ENCODE measurements at regions not wholly inside any gene's neighbourhood (a gene's known extent, or its start where the extent isn't known, plus 50 kb on each side); places are given as distances from the start of the nearest gene placed in this dataset.

- no peak overlapping the region for H4K8ac ChIP-seq (ENCODE audit: extremely low read depth, insufficient read depth, low read length)
- no peak overlapping the region for H3K4me3 ChIP-seq (ENCODE audit: extremely low read depth in 1 of 4, insufficient read depth in 2 of 4, low read depth in 3 of 4, low read length in 4 of 4)
- peaks cover 0 to 3% (median 0%) of the 10 kb centered on the region in 4 experiments; a peak in 2 of 7 replicates for H3K4me1 ChIP-seq (replicated peaks in 1 of 4; ENCODE audit: control insufficient read depth in 3 of 4, insufficient read depth in 4 of 4, low read length in 3 of 4)
- no peak overlapping the region for H3K27ac ChIP-seq (ENCODE audit: low read depth, low read length)
- no peak overlapping the region for H3K18ac ChIP-seq (ENCODE audit: extremely low read depth, low read length)
- H3K4me2 ChIP-seq (ENCODE audit: insufficient read depth in 1 of 2, low read depth in 2 of 2, low read length in 2 of 2) = no peak overlapping the region
- FAIRE-seq = no peak
- H3K23ac ChIP-seq (ENCODE audit: insufficient read length) = no peak overlapping the region
- H3K4ac ChIP-seq (replicated peaks; ENCODE audit: insufficient read length, low read depth, low read length) = no peak overlapping the region
- no peak overlapping the region for H2AK5ac ChIP-seq (ENCODE audit: low read depth, low read length)
- no peak overlapping the region for H3K56ac ChIP-seq (replicated peaks; ENCODE audit: insufficient read length, low read depth, low read length)
- no peaks in the 10 kb centered on the region for H4K20me1 ChIP-seq (replicated peaks in 1 of 2; ENCODE audit: control insufficient read depth in 1 of 2, insufficient read depth in 2 of 2, low read length in 2 of 2)
- DNase-seq (ENCODE audit: low read depth in 1 of 2, low spot score in 2 of 2) = no peak
- no peaks in the 10 kb centered on the region for H3K27me3 ChIP-seq (replicated peaks in 1 of 4; ENCODE audit: control insufficient read depth in 3 of 4, extremely low read depth in 1 of 4, insufficient read depth in 3 of 4, low read length in 3 of 4)
- no peak for TF ChIP-seq RAD21 (IDR thresholded peaks at IDR 0.05 in 1 of 2, conservative IDR thresholded peaks at IDR 0.05 in 1 of 2; ENCODE audit: low read depth in 2 of 2, low read length in 2 of 2)
- TF ChIP-seq TAF7 (optimal IDR thresholded peaks at IDR 0.05; ENCODE audit: borderline replicate concordance, low read depth, low read length) = no peak
- no peak for TF ChIP-seq SP1 (IDR thresholded peaks at IDR 0.05; ENCODE audit: low read depth, low read length)
- TF ChIP-seq SUZ12 (IDR thresholded peaks at IDR 0.05; ENCODE audit: low read length) = no peak
- TF ChIP-seq BACH1 (IDR thresholded peaks at IDR 0.05; ENCODE audit: low read length) = no peak
- no peak for TF ChIP-seq SP2 (IDR thresholded peaks at IDR 0.05; ENCODE audit: low read length)
- CTCF ChIA-PET (ENCODE audit: partially characterized antibody) = interaction anchor here (1.1 to 1.5 kb wide), 2 partner anchors 9 to 18 kb away, joined by 4 to 5 read pairs; no protein-coding TSS in a partner anchor
- H4K5ac ChIP-seq (ENCODE audit: insufficient read length, low read depth, low read length) = no peak overlapping the region
- 75% methylated on average over 3 of the region's 3 CpGs; no CpG with 5 or more reads in 1 of the 2 experiments for WGBS, 2 experiments (ENCODE audit: extremely low coverage in 1 of 2, insufficient coverage in 1 of 2, insufficient read length in 1 of 2, insufficient replicate concordance in 2 of 2, low coverage in 1 of 2, low lambda C conversion rate in 2 of 2, missing lambda C conversion rate in 1 of 2)
- no peak overlapping the region for H2BK20ac ChIP-seq (ENCODE audit: low read length)
- no peak overlapping the region for H2BK5ac ChIP-seq (ENCODE audit: low read depth, low read length)
- H3K79me1 ChIP-seq (ENCODE audit: low read depth, low read length) = no peaks in the 10 kb centered on the region
- H3K14ac ChIP-seq (ENCODE audit: insufficient read length) = no peak overlapping the region
- H3K36me3 ChIP-seq (ENCODE audit: control insufficient read depth in 2 of 4, insufficient read depth in 4 of 4, low read length in 3 of 4) = no peaks in the 10 kb centered on the region
- no peak overlapping the region for H2AFZ ChIP-seq (ENCODE audit: low read length)
- H3K23me2 ChIP-seq (ENCODE audit: low read depth, low read length) = no peaks in the 10 kb centered on the region
- H2BK120ac ChIP-seq (replicated peaks; ENCODE audit: low read depth, low read length) = no peak overlapping the region
- no peak overlapping the region for H2BK12ac ChIP-seq (ENCODE audit: low read depth, low read length)
- no peak overlapping the region for H2BK15ac ChIP-seq (ENCODE audit: low read length)
- H3K79me2 ChIP-seq (ENCODE audit: control insufficient read depth in 1 of 2, insufficient read depth in 2 of 2, low read length in 2 of 2) = no peaks in the 10 kb centered on the region
- no peak overlapping the region for H4K91ac ChIP-seq (replicated peaks; ENCODE audit: insufficient read length, low read length)
- no peak overlapping the region for H3K9ac ChIP-seq (replicated peaks in 1 of 4; ENCODE audit: extremely low read depth in 1 of 4, low read depth in 3 of 4, low read length in 3 of 4)
- POLR2A ChIA-PET (ENCODE audit: partially characterized antibody) = no interaction called here
- H3K9me3 ChIP-seq (ENCODE audit: insufficient read depth in 2 of 2, low read depth in 1 of 2, low read length in 1 of 2) = no peaks in the 10 kb centered on the region
Observed at GRCh38 chr10:25745976-25746375, 188.1 kb upstream of the MYO3A start.
